Epithelial cell of esophagus (primary cell): ENCODE measurements at regions not wholly inside any gene's neighbourhood (a gene's known extent, or its start where the extent isn't known, plus 50 kb on each side); places are given as distances from the start of the nearest gene placed in this dataset.

Source experiments
- DNase-seq: peaks from one replicate; pipeline ENCODE4 v3.0.0; 2010; ENCODE audit warnings: low read depth
- H3K4me3 ChIP-seq: 2 replicates; pipeline ENCODE4 v1.5.1; 2011; ENCODE audit warnings: mild to moderate bottlenecking, low read length, control low read depth
- TF ChIP-seq, protein P1 (sequence below): IDR thresholded peaks from 2 replicates; pipeline ENCODE4 v1.5.1; 2011; ENCODE audit warnings: low read depth, mild to moderate bottlenecking, low read length, control low read depth, inconsistent platforms; ENCODE audit not compliant: insufficient read depth; ENCODE audit errors: missing control alignments

DNA sequence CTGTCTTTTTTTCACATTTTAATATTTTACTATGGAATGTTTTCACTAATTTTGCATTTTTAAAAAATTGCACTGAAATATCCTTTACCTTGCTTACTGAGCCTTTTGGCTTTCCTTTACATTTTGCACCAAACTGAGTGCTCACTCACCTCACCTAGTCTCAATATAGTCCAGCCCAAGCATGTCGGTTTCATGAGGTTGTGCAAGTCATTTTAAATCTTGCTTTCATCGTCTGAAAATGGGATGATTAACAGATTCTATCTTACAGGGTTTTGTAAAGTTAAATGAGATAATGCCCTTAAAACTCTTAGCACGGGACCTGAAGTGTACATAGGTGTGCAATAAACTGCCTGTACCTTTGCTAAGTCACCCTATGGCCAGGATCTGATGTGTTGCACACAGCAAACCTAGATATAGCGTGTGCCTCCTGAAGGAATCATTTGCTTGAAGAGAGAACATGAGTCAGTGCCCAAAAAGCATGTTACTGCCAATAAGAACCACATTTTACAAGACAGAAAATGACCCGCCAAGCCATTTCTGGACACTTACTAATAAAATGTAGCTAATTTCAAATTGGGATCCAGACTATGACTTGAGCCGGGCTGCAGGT lies 199.8 kb downstream of the JCAD start:
- H3K4me3 ChIP-seq, result no peak overlapping the region
- DNase-seq, result peak; percentile 75
- TF ChIP-seq, protein P1, sequence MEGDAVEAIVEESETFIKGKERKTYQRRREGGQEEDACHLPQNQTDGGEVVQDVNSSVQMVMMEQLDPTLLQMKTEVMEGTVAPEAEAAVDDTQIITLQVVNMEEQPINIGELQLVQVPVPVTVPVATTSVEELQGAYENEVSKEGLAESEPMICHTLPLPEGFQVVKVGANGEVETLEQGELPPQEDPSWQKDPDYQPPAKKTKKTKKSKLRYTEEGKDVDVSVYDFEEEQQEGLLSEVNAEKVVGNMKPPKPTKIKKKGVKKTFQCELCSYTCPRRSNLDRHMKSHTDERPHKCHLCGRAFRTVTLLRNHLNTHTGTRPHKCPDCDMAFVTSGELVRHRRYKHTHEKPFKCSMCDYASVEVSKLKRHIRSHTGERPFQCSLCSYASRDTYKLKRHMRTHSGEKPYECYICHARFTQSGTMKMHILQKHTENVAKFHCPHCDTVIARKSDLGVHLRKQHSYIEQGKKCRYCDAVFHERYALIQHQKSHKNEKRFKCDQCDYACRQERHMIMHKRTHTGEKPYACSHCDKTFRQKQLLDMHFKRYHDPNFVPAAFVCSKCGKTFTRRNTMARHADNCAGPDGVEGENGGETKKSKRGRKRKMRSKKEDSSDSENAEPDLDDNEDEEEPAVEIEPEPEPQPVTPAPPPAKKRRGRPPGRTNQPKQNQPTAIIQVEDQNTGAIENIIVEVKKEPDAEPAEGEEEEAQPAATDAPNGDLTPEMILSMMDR, result no peak

DNA sequence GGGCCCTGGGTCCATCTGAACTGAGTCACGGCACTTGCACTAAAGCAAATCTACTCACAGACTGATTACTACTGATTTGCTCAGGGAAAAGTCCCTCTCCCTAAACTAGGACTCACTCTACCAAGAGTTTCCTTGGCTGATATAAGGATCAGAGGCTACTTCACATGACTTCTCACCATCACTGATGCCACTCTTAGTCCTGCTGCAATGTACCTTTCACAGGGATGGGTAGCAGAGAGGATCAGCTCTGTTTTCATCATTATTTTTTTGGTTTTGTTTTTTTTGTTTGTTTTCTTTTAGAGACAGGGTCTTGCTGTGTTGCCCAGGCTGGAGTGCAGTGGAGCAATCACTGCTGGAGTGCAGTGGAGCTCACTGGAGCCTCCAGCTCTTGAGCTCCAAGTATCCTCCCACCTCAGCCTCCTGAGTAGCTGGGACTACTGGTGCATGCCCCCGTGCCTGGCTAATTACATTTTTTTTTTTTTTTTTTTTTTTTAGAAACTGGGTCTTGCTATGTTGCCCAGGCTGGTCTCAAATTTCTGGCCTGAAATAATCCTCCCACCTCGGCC lies 200.6 kb downstream of the JCAD start:
- no peak overlapping the region for H3K4me3 ChIP-seq
- TF ChIP-seq, protein P1, result no peak
- no peak for DNase-seq

DNA sequence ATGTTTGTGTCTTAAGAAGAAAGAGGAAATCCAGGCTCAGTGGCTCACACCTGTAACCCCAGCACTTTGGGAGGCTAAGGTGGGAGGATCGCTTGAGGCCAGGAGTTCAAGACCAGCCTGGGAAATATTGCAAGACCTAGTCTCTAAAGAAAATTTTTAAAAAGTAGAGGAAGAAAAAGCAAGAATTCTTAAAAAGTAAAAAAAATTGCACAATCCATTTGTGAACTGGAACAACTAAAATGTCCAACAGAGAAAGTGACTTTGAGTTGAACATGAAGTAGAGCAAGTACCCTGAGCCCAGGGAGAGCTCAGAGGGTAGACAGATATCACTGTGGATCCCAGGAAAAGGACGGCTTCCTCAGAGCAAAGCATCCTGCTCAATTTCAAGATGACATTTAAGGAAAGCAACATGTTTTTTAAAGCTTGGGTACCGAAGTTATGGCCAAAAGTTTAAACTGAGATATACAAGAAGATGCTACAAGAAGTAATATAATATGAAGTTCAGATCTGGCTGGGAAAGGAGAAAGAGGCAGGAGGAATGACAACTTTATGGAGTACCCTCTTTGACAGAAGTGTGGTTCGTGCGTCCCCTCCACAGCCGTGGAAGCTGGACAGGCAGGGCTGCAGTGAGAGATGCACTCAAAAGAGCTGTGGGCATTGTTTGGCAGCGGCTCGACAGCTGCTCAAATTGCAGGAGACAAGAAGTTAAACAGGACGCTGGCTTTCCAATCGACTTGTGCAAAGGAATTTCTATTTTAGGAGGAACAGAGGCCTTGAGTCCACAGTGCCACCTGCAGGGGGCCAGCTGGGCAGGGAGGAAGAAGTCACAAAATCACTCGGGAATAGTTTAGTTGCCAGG lies 201.3 kb downstream of the JCAD start:
- peak; percentile 82 for DNase-seq
- TF ChIP-seq, protein P1, result peak; percentile 79
- no peak overlapping the region for H3K4me3 ChIP-seq

DNA sequence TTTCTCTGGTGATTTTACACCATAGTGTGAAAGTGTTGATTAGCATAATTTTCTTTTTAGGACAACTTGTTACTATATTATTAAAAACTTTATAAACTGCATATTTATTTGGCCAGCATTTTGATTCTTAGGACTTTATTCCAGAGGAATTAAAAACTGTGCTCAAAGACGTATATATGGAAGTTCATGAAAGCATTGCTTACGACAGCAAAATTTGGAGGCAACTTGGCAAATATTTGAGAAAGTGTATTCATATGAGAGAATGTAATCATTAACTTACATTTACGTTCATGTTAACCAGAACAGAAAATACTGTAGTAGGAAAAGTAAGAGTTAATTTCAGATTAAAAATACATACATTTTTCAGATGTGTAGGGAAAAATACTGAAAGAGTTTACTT lies 203.1 kb downstream of the JCAD start:
- no peak overlapping the region for H3K4me3 ChIP-seq
- no peak for DNase-seq
- TF ChIP-seq, protein P1, result no peak

DNA sequence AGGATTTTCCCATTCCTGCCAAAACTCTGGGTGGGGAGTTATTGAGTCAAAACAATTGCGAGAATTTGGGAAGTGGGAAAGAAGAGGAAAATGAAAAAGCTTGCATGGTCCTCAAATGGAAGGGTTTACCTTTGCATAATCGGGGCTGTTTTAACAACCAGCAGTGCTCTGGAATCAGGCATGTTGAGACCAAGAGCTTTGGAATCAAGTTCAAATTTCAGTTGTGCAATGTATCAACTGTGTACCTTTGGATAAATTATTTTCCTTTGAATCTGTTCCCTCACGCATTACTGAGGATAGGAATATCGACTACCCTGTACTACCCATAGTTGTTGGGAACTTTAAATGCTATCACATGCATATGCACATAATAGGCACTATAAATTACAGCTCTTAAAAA lies 205.5 kb downstream of the JCAD start:
- DNase-seq, result peak; percentile 34
- no peak overlapping the region for H3K4me3 ChIP-seq
- TF ChIP-seq, protein P1, result no peak

DNA sequence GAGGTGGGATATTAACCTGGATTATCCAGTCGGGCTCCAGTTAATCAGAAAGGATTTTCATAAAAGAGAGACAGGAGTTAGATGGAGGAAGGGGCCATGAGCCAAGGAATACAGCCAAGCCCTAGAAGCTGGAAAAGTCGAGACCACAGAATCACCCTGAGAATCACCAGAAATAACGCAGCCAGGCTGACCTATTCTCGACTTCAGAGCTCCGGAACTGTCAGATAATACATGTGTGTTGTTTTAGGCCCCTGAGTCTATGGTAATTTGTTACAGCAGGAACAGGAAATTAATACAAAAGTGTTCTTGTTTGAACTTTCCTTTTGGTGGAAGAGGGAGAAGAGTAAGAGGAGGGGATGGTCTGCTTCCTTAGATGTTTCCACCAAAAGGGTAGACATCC lies 208.1 kb downstream of the JCAD start:
- TF ChIP-seq, protein P1, result no peak
- H3K4me3 ChIP-seq, result no peak overlapping the region
- DNase-seq, result no peak
